GM12874 (cell line): ENCODE measurements at regions not wholly inside any gene's neighbourhood (a gene's known extent, or its start where the extent isn't known, plus 50 kb on each side); places are given as distances from the start of the nearest gene placed in this dataset.

Source experiments
- TF ChIP-seq, protein P1 (sequence below): IDR thresholded peaks from 2 replicates; pipeline ENCODE4 v1.5.1; 2011; ENCODE audit warnings: low read depth, mild to moderate bottlenecking, control low read depth, low read length, moderate library complexity; ENCODE audit not compliant: insufficient read depth

DNA sequence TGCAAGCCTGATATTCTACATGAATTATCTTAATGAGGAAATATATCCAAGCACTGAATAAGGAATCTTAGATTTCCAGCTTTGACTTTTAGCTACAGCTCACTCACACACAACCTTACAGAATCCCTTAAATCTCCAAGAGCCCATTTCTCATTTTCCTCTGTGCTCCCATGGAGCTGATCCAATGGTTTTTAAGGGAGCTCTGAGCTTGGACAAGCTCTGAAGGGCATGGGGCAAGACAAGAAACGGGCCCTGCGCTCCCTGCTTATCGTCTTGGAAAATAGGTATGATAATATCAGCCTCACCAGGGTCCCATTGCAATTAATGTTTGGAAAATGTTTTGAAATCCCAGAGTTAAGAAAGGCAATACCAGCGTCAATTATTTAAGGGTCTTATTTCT is 1021.7 kb downstream of the NR2F1-AS1 start:
- TF ChIP-seq, protein P1, sequence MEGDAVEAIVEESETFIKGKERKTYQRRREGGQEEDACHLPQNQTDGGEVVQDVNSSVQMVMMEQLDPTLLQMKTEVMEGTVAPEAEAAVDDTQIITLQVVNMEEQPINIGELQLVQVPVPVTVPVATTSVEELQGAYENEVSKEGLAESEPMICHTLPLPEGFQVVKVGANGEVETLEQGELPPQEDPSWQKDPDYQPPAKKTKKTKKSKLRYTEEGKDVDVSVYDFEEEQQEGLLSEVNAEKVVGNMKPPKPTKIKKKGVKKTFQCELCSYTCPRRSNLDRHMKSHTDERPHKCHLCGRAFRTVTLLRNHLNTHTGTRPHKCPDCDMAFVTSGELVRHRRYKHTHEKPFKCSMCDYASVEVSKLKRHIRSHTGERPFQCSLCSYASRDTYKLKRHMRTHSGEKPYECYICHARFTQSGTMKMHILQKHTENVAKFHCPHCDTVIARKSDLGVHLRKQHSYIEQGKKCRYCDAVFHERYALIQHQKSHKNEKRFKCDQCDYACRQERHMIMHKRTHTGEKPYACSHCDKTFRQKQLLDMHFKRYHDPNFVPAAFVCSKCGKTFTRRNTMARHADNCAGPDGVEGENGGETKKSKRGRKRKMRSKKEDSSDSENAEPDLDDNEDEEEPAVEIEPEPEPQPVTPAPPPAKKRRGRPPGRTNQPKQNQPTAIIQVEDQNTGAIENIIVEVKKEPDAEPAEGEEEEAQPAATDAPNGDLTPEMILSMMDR: no peak

DNA sequence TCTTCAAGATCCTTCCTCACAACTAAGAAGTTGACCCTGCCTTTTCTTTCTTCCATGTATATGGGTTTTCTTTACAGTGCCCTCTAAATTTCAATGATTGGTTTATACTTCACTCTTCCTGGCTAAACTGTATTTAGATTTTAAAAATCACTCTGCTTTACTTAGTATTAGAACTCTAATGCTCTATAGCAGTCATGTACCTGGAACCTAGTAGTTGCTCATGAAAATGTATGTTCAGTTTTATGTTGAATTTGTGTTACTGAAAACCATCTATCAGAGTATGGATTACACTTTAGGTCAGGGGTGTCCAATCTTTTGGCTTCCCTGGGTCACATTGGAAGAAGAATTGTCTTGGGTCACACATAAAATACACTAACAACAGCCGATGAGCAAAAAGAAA is 1024.3 kb downstream of the NR2F1-AS1 start:
- TF ChIP-seq, protein P1: no peak

DNA sequence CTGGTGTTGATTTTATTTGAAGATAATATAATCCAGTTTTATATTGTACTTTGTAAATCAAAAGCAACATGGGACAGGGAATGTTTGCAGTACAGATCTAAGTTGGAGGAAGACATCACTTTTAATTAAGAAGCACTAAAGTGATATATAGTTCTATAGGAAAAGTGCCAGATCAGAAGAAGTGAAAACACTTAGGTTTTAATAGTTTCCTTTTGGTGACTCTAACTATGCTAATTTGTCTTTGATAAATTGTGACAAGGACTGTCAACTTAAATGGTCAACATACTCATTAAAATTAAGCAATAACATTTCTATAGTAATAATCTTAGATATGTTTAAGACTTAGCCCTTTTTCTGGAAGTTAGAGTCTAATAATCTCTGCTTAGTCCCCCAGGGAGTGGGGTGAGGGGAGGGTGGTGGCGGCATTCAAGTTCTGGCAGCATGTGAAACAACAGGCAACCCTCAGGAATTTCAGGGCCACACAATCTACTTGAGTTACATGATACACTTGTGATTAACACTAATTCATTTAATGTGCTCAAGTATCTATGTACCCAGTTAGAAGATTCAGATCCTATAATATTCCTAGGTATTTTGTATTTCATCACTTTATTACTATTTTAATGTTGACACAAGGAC is 1026.5 kb downstream of the NR2F1-AS1 start:
- TF ChIP-seq, protein P1: no peak

DNA sequence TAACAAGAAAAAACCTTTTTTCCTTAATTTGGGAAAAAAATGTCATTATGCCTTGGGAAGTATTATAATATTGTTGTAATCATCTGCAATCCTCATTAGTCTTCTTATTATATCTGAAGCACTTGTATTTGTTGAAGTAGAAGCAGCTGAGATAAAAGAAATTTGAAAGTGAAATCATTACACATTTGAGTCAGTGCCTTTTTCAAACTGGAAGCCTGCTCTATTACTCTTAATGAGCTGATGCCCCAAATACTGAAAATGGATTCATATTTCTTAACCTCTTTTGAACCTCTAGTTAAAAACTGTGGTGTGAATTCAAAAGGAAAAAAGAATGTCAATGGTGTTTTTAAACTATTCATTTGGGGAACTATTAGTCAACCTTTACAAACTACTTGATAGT is 1027.7 kb downstream of the NR2F1-AS1 start:
- TF ChIP-seq, protein P1: no peak

DNA sequence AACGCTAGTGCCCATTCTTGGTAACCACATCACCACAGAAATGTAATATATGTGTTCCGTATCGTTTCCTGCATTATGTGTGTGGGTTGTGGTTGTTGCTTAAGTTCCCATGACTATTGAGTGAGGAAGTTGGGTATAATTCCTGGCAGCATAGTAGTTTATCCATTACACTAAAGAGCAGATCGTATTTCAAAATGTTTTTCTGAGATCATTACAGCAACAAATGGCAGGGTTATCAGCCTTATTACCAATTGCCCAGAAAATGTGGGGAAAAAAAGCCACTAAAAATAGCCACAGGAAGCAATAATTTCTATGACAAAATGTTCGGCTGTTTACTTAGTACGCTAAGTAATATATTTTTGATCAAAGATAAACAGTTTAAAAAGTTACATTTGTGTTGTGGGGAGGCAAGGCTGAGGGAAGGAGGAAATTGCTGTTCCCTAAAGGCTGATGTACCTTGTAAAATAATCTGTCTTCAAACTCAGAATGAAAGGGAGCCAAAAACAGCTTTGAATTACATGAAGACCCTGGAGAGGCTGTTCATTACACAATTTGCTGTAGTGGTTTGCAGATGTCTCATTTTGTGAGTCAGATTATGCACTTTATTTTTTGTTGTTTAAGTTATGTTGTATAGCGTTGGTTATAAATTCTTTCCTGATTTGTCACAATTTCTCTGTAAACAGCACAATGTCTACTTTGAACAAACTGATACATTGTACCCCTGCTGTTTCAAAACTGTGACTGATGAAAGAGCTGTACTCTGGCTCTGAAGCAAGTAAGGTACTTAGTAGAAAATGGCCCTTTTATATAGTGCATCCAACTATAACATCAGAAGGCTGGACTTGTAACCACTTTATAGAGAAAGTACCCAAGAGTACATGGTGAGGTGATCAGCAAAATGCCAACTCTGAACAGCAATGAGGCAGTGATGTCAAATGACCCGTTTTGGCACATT is 1028.5 kb downstream of the NR2F1-AS1 start:
- TF ChIP-seq, protein P1: no peak

DNA sequence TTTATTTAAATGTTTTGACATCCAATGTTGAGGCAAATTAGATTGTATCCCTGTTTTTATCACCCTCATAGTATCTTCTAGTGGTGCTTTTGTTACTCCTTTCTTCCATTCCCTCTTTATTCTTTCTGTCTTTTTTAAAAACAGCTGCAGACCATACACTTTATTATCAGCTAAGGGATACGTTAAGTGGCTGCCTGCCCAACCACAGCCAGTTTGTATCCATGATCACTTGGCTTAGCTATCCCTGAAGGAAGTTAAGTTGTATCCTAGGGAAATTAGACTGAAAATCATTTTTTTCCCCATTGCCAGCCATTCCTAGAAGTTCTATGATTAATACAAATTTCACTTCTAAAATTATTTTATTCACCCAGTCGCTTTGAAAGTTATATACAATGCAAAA is 1032.7 kb downstream of the NR2F1-AS1 start:
- TF ChIP-seq, protein P1: no peak

DNA sequence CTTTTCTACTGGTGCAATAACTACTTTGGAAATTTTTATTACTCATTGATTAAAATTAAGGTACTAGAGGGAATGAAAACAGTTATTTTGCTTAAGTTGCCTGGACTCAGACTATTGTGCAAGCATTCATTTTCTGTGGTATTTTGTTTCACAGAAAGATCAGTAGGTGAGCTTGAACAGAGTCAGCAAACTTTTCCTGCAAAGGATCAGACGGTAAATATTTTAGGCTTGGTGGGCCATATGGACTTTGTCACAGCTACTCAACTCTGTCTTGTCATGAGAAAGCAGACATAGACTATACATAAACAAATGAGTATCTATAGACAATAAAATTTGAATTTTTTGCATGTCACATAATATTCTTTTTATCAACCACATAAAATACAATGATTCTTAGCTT is 1036.4 kb downstream of the NR2F1-AS1 start:
- TF ChIP-seq, protein P1: no peak
